Stimulated activated naive CD8-positive, alpha-beta T cell treated with anti-CD3 and anti-CD28 coated beads, Interleukin-15, Interleukin-2, amounts not matched to agents 100 U/mL and 50 U/mL, for 24 hours (primary cell): ENCODE measurements at regions not wholly inside any gene's neighbourhood (a gene's known extent, or its start where the extent isn't known, plus 50 kb on each side); places are given as distances from the start of the nearest gene placed in this dataset.
A peak's percentile ranks its signal among the peaks of the same experiment; 100 is the strongest.

Source experiments
- ATAC-seq: fragments of 150-1000 bp; cut with Tn5 transposase; one replicate; pipeline ENCODE4 v1.10.0; 2021
- DNase-seq: peaks from one replicate; pipeline ENCODE4 v3.0.0; 2021

DNA sequence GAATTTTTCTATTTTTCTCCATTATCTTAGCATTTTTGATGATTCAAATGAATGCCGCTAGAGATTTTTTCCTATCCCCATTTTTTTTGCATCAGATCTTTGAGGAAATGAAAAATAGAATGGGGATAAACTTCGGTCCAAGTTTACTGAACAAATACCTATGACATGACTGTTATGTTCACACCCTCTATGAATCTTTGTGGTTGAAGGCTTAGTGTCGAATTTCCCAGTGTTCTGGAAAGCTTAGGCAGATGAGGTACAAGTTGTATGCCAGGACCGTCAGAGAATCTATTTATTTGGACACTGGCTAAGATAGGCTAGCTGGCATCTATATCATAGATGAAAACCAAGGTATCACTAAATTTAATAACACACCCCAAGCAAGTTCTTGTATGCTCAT is 123.4 kb downstream of the SPCS3 start:
- DNase-seq (no peak), ATAC-seq (no peak)

GRCh38 chr4:176443646-176444409 is 124.1 kb downstream of the SPCS3 start:
- DNase-seq (no peak), ATAC-seq (no peak)

- DNase-seq (no peak), ATAC-seq (no peak)
These were observed 125.0 kb downstream of the SPCS3 start for GRCh38 chr4:176444741-176445140.

GRCh38 chr4:176448761-176449160 is 129.0 kb downstream of the SPCS3 start:
- ATAC-seq (no peak), DNase-seq (no peak)

DNA sequence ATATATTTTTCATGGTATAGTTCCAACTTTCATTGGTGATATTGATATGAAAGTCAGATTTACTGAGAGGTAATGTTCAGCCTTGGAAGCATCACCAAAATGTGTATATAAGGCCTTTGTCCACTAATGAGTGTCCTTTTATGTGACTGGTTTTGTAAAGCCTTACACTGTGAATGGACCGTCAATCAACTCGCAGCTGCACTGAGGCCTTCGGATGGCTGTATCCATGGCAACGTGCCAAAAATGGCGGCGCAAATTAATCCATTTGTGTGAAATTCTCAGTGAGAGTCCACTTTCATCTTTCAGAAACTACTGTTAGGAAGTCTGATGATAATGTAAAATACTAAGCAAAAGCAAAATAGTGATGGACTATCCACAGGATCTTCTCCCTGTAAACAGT is 131.7 kb downstream of the SPCS3 start:
- ATAC-seq (no peak), DNase-seq (no peak)

DNA sequence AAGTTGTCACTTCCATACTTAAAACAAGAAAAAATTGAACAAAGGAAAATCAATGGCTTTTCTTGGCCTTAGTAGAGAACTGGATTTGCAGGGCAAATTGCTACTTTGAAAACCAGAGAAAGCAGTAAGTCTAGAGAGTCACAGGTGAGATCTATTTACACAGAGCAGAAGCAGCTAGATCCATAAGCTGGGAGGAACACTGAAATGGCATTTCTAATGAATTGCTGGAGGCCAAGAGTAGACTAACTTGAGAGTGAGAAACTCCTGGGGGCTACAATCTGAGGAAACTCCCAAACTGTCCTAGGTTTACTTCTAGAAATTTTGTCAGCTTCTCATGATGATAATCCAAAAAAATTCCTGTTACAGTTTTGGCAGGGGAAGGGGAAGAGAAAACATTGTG is 133.3 kb downstream of the SPCS3 start:
- ATAC-seq (no peak), DNase-seq (no peak)

DNA sequence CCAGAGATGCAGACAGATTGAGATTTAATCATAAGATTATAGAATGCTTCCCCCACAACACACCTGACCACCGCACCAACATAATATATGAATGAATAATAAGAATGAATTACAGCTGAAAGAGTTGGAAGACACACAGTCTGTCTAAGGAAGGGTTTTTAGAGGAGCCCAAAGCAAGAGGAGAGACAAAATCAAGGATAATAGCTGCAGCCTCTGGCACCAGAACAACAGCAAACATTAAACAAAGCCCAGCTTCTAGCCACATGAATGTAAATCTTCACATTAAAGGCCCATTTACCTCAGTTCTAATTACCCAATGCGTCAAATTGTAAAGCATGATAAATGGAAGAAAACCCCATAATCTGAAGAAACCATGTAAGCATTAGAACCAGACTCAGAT is 133.9 kb downstream of the SPCS3 start:
- ATAC-seq (no peak), DNase-seq (no peak)

- ATAC-seq (no peak), DNase-seq (no peak)
These were observed 145.0 kb downstream of the SPCS3 start for GRCh38 chr4:176464748-176465147.

DNA sequence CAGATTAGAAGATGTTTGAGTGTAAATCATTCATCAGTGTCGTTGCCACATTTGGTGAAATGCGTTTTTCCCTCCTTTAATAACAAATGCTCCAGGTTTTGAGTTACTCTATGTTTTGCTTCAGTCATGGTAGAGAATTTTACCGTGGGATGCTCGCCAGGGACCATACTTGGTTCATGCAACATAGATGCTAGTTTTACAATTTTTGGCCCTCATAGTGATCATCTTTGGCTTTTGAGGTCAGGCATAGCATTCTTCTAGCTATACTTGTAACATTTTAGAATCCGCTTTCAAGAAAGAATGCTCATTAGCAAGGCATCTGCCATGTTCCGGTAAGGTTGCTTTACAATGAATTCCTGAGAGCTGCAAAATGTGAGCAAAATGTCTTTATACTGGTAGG is 147.2 kb downstream of the SPCS3 start:
- ATAC-seq (no peak), DNase-seq (no peak)

GRCh38 chr4:176469546-176469945 is 149.8 kb downstream of the SPCS3 start:
- DNase-seq, result no peak
- ATAC-seq, result no peak

DNA sequence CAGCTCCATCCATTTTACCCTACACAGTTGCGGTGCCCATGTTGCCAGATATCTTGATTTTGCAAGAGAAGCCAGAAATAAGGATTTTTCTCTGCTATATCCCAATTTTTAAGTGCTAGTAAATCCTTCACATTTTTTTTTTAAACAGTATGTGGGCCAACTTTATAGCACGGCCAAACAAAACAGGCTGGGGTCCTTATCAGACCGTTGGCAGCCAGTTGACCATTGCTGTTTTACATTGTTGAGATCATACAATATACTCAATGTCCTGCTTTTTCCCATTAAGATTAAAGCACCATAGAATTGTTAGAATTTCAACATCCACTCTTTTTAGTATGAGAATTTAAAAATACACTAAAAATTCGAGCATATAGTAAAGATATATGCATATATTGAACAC is 150.9 kb downstream of the SPCS3 start:
- DNase-seq (no peak), ATAC-seq (no peak)

GRCh38 chr4:176475067-176475466 is 155.3 kb downstream of the SPCS3 start:
- DNase-seq (no peak), ATAC-seq (no peak)

GRCh38 chr4:176478076-176478475 is 158.3 kb downstream of the SPCS3 start:
- DNase-seq (no peak), ATAC-seq (no peak)

GRCh38 chr4:176479767-176480166 is 160.0 kb downstream of the SPCS3 start:
- ATAC-seq, result peak; percentile 36
- no peak for DNase-seq

DNA sequence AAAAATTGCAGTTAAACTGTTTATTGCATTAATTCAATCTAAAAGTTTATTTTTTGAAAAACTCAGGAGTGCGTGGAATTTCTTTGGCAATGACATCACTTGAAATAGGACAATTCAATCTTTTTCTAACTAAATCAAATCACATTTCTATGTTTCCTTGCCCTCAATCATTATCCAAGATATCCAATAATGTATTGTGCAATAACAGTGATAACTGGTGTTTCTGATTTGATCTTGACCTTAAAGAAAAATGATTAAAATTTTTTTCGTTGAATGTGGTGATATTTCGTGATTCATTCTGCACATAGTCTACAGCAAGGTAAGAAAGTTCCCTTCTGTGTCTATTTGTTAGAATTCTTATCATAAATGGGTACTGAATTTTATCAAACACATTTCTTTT is 163.2 kb downstream of the SPCS3 start:
- DNase-seq (no peak), ATAC-seq (no peak)

DNA sequence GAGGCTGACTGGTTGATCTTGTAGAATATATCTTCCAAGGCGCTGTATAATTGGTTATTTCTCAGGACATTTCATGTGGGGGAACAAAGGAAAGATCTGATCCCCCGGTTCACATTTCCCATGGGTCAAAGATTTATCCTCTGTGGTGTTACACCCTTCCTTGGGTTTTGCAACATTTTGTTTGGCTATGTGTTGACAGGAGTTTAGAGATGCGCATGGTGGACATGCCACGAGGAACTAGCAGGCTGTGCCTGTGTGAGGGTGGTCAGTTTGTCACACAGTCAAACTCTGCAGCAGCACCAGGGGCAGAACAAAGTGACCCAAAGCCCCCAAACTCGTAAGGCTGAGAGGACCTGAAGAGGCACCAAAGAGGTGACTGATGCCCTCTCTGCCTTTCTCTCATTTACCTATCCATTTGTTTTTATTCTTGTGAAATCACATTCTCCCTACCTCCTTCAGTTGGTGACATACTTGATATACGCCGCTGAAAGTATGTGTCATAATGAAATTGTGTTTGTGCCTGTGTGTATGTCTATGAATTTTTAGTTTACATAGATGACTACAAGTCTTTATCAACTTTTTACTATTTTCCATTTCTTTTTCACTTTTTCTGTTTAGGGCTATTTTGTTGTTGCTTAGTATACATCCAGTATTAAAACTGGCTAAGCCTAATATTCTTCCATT is 164.7 kb downstream of the SPCS3 start:
- ATAC-seq (no peak), DNase-seq (no peak)

DNA sequence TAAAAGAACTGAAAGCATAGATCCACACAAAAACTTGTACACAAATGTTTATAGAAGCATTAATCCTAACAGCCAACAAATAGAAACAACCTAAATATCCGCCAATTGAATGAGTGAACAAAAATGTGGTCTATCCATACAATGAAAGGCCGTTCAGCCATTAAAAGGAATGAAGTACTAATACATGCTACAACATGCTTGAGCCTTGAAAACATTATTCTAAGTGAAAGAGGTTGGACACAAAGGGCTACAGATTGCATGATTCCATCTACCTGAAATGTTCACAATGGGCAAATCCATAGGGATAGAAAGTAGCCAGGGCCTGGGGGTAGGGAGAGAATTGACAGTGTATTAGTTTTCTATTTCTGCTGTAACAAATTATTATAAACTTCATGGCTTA is 169.2 kb downstream of the SPCS3 start:
- DNase-seq (no peak), ATAC-seq (no peak)

DNA sequence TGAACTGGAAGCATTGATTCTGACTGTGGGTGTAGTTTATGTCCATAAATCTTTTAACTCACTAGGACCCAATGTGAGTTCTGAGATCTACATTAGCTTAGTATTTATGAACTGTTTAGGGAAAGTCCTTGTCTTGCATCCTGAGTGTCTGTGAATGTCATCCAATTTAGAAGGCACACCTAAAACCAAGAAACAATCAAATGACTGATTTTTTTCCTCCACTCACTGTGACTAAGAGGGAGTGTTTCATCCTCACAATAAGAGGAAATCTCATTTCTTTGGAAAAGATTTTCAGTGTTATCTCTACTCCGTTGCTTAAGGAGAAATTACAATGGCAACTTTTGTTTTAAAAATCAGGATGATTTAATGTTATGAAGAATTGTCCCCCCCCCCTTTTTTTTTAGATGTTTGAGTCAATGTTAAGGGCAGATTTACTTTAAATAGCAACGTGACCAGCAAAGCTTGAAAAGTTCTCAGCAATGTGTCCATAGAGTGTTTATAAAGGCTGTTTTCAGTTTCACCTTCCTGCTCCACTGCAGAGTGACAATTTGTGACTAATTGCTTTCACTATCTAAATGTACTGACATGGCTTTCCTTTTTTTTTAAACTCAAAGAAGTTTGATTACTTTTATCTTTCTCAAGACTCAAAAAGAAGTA is 173.0 kb downstream of the SPCS3 start:
- DNase-seq (no peak), ATAC-seq (peak; percentile 32)

GRCh38 chr4:176498617-176499256 is 179.0 kb downstream of the SPCS3 start:
- no peak for DNase-seq
- no peak for ATAC-seq

- DNase-seq, result no peak
- no peak for ATAC-seq
These were observed 179.8 kb downstream of the SPCS3 start for GRCh38 chr4:176499518-176499917.

GRCh38 chr4:176500894-176501293 is 181.1 kb downstream of the SPCS3 start:
- no peak for ATAC-seq
- DNase-seq, result no peak

GRCh38 chr4:176504118-176504517 is 184.4 kb downstream of the SPCS3 start:
- no peak for DNase-seq
- no peak for ATAC-seq
